Type B pancreatic cell (in vitro differentiated cells): ENCODE measurements at regions not wholly inside any gene's neighbourhood (a gene's known extent, or its start where the extent isn't known, plus 50 kb on each side); places are given as distances from the start of the nearest gene placed in this dataset.

Source experiments
- DNase-seq: peaks from one replicate; pipeline ENCODE4 v3.0.0; 2021; ENCODE audit warnings: mixed read lengths; ENCODE audit not compliant: unreplicated experiment; ENCODE audit errors: extremely low spot score
- H3K27ac Mint-ChIP-seq: 2 replicates; pipeline ENCODE4 v1.8.0; 2021; ENCODE audit warnings: mild to moderate bottlenecking, mixed read lengths
- H3K27me3 Mint-ChIP-seq: 2 replicates; pipeline ENCODE4 v1.8.0; 2021; ENCODE audit warnings: mixed read lengths
- H3K36me3 Mint-ChIP-seq: 2 replicates; pipeline ENCODE4 v1.8.0; 2021; ENCODE audit warnings: mixed read lengths
- H3K4me1 Mint-ChIP-seq: one replicate; pipeline ENCODE4 v1.8.0; 2021; ENCODE audit warnings: mixed read lengths; ENCODE audit not compliant: unreplicated experiment
- H3K4me3 Mint-ChIP-seq: 2 replicates; pipeline ENCODE4 v1.8.0; 2021; ENCODE audit warnings: mild to moderate bottlenecking, mixed read lengths
- H3K9me3 Mint-ChIP-seq: 2 replicates; pipeline ENCODE4 v1.8.0; 2021; ENCODE audit warnings: mixed read lengths
- CTCF ChIP-seq: fragments of 200-600 bp; sonication (generic); conservative IDR thresholded peaks from 2 replicates; pipeline ENCODE4 v1.5.0; 2021; ENCODE audit warnings: antibody characterized with exemption, mild to moderate bottlenecking

GRCh38 chr18:24878289-24878688 lies 417.9 kb downstream of the HRH4 start:
- H3K27me3 Mint-ChIP-seq, result peaks cover 19% of the 10 kb centered on the region
- no peak for DNase-seq
- H3K4me1 Mint-ChIP-seq, result peaks cover 16% of the 10 kb centered on the region
- peaks cover 3% of the 10 kb centered on the region for H3K9me3 Mint-ChIP-seq
- peak overlapping the region; percentile 16 for H3K4me3 Mint-ChIP-seq
- no peaks in the 10 kb centered on the region for H3K36me3 Mint-ChIP-seq
- peak; percentile 82 for TF ChIP-seq CTCF
- H3K27ac Mint-ChIP-seq, result no peak overlapping the region

- Mint-ChIP-seq H3K9me3 (peaks cover 12% of the 10 kb centered on the region), H3K27me3 (peaks cover 13% of the 10 kb centered on the region), H3K4me1 (no peaks in the 10 kb centered on the region), H3K36me3 (no peaks in the 10 kb centered on the region), H3K4me3 (no peak overlapping the region), H3K27ac (no peak overlapping the region)
- TF ChIP-seq CTCF, result no peak
- DNase-seq, result no peak
Measured at GRCh38 chr18:24885276-24885675, 424.8 kb downstream of the HRH4 start.

- Mint-ChIP-seq H3K27me3 (peaks cover 3% of the 10 kb centered on the region), H3K4me1 (peaks cover 9% of the 10 kb centered on the region), H3K27ac (no peak overlapping the region), H3K4me3 (no peak overlapping the region), H3K9me3 (peaks cover 9% of the 10 kb centered on the region), H3K36me3 (no peaks in the 10 kb centered on the region)
- no peak for TF ChIP-seq CTCF
- no peak for DNase-seq
Measured at GRCh38 chr18:24894880-24895279, 434.4 kb downstream of the HRH4 start.

GRCh38 chr18:24897461-24897860 lies 437.0 kb downstream of the HRH4 start:
- peaks cover 3% of the 10 kb centered on the region for H3K27me3 Mint-ChIP-seq
- DNase-seq, result no peak
- no peak for TF ChIP-seq CTCF

GRCh38 chr18:24910221-24910620 lies 441.7 kb downstream of the ZNF521 start:
- H3K9me3 Mint-ChIP-seq, result peaks cover 15% of the 10 kb centered on the region
- peaks cover 4% of the 10 kb centered on the region for H3K27me3 Mint-ChIP-seq

More at GRCh38 chr18:24897461-24897860, 437.0 kb downstream of the HRH4 start:
- Mint-ChIP-seq H3K9me3 (peaks cover 15% of the 10 kb centered on the region), H3K4me3 (no peak overlapping the region), H3K36me3 (no peaks in the 10 kb centered on the region), H3K27ac (no peak overlapping the region), H3K4me1 (peaks cover 9% of the 10 kb centered on the region)

More at GRCh38 chr18:24910221-24910620, 441.7 kb downstream of the ZNF521 start:
- Mint-ChIP-seq H3K27ac (no peak overlapping the region), H3K36me3 (no peaks in the 10 kb centered on the region), H3K4me1 (no peaks in the 10 kb centered on the region), H3K4me3 (no peak overlapping the region)
- no peak for TF ChIP-seq CTCF
- DNase-seq, result no peak
